MM.1S (cell line): ENCODE measurements at regions not wholly inside any gene's neighbourhood (a gene's known extent, or its start where the extent isn't known, plus 50 kb on each side); places are given as distances from the start of the nearest gene placed in this dataset.

ENCODE experiments used
- DNase-seq: peaks from one replicate; pipeline ENCODE4 v3.0.0-alpha.2; 2015
- H2AFZ ChIP-seq: fragments of 300-600 bp; sonication (generic); 2 replicates; pipeline ENCODE4 v1.6.0; 2016; ENCODE audit warnings: antibody characterized with exemption, low read length
- H3F3A ChIP-seq: fragments of 300-600 bp; sonication (generic); 2 replicates; pipeline ENCODE4 v1.6.1; 2016; ENCODE audit warnings: mild to moderate bottlenecking, antibody characterized with exemption, low read length, moderate library complexity, mixed read lengths; ENCODE audit not compliant: insufficient read depth
- H3K27ac ChIP-seq: fragments of 300-600 bp; sonication (generic); 2 replicates; pipeline ENCODE4 v1.5.1; 2016; ENCODE audit warnings: mild to moderate bottlenecking, low read length
- H3K27me3 ChIP-seq: fragments of 300-600 bp; sonication (generic); replicated peaks from 2 replicates; pipeline ENCODE4 v1.6.0; 2016; ENCODE audit warnings: low read length; ENCODE audit not compliant: insufficient read depth
- H3K36me3 ChIP-seq: fragments of 300-600 bp; sonication (generic); replicated peaks from 2 replicates; pipeline ENCODE4 v1.6.1; 2016; ENCODE audit warnings: mild to moderate bottlenecking, low read length, mixed read lengths; ENCODE audit not compliant: insufficient read depth
- H3K4me1 ChIP-seq: fragments of 300-600 bp; sonication (generic); 2 replicates; pipeline ENCODE4 v1.6.1; 2016; ENCODE audit warnings: low read length, mixed read lengths
- H3K4me2 ChIP-seq: fragments of 300-600 bp; sonication (generic); 2 replicates; pipeline ENCODE4 v1.6.0; 2016; ENCODE audit warnings: low read depth, low read length
- H3K4me3 ChIP-seq: fragments of 300-600 bp; sonication (generic); 2 replicates; pipeline ENCODE4 v1.5.1; 2016; ENCODE audit warnings: low read length, mixed read lengths
- H3K79me2 ChIP-seq: fragments of 300-600 bp; sonication (generic); 2 replicates; pipeline ENCODE4 v1.6.1; 2016; ENCODE audit warnings: mixed run types, low read length, mixed read lengths
- H3K9ac ChIP-seq: fragments of 300-600 bp; sonication (generic); 2 replicates; pipeline ENCODE4 v1.6.1; 2016; ENCODE audit warnings: low read length, mixed read lengths
- H3K9me2 ChIP-seq: fragments of 300-600 bp; sonication (generic); replicated peaks from 2 replicates; pipeline ENCODE4 v1.6.1; 2016; ENCODE audit warnings: mild to moderate bottlenecking, low read length, mixed read lengths; ENCODE audit not compliant: insufficient read depth
- H3K9me3 ChIP-seq: fragments of 300-600 bp; sonication (generic); replicated peaks from 2 replicates; pipeline ENCODE4 v1.6.1; 2016; ENCODE audit warnings: mild to moderate bottlenecking, low read length, mixed read lengths; ENCODE audit not compliant: insufficient read depth
- H4K20me1 ChIP-seq: fragments of 300-600 bp; sonication (generic); 2 replicates; pipeline ENCODE4 v1.6.1; 2016; ENCODE audit warnings: mild to moderate bottlenecking, low read length, moderate library complexity, mixed read lengths; ENCODE audit not compliant: insufficient read depth
- CTCF ChIP-seq: fragments of 300-600 bp; sonication (generic); IDR thresholded peaks from 2 replicates; pipeline ENCODE4 v1.5.1; 2016; ENCODE audit warnings: antibody characterized with exemption, low read length, mixed read lengths
- EZH2 ChIP-seq: fragments of 300-600 bp; sonication (generic); optimal IDR thresholded peaks from 2 replicates; pipeline ENCODE3; 2017; ENCODE audit warnings: low read depth, mild to moderate bottlenecking, antibody characterized with exemption, low read length, mixed read lengths
- EZH2phosphoT487 ChIP-seq: fragments of 300-600 bp; sonication (generic); IDR thresholded peaks from 2 replicates; pipeline ENCODE4 v1.6.1; 2018; ENCODE audit warnings: antibody characterized with exemption, low read length

- Histone ChIP-seq H3F3A (no peaks in the 10 kb centered on the region), H3K4me3 (no peak overlapping the region), H3K9me2 (no peaks in the 10 kb centered on the region), H2AFZ (no peak overlapping the region), H3K79me2 (no peaks in the 10 kb centered on the region), H3K36me3 (no peaks in the 10 kb centered on the region), H3K27ac (no peak overlapping the region), H3K27me3 (no peaks in the 10 kb centered on the region), H3K4me2 (no peak overlapping the region), H3K4me1 (no peaks in the 10 kb centered on the region), H3K9me3 (no peaks in the 10 kb centered on the region), H3K9ac (no peak overlapping the region), H4K20me1 (no peaks in the 10 kb centered on the region)
- DNase-seq: no peak
- no peak for TF ChIP-seq EZH2
- no peak for TF ChIP-seq EZH2phosphoT487
- no peak for TF ChIP-seq CTCF
Observed at GRCh38 chr11:105265845-105266244, 126.3 kb upstream of the CARD18 start.

- Histone ChIP-seq H2AFZ (no peak overlapping the region), H3K4me1 (no peaks in the 10 kb centered on the region), H3K9ac (no peak overlapping the region), H3K27ac (no peak overlapping the region), H3K79me2 (no peaks in the 10 kb centered on the region), H3K4me3 (no peak overlapping the region), H3K36me3 (no peaks in the 10 kb centered on the region), H3K4me2 (no peak overlapping the region), H3K9me2 (no peaks in the 10 kb centered on the region), H3K27me3 (no peaks in the 10 kb centered on the region), H3F3A (no peaks in the 10 kb centered on the region), H3K9me3 (no peaks in the 10 kb centered on the region), H4K20me1 (no peaks in the 10 kb centered on the region)
- TF ChIP-seq EZH2phosphoT487: no peak
- no peak for TF ChIP-seq CTCF
- no peak for TF ChIP-seq EZH2
- DNase-seq: no peak
Observed at GRCh38 chr11:105260976-105261375, 121.4 kb upstream of the CARD18 start.

GRCh38 chr11:105245781-105246315, 106.3 kb upstream of the CARD18 start:
- H2AFZ ChIP-seq: no peak overlapping the region
- peak overlapping the region; percentile 96; the same call in 1 of the 2 replicates for H3K27ac ChIP-seq
- no peaks in the 10 kb centered on the region for H3K79me2 ChIP-seq
- H3K4me1 ChIP-seq: peaks cover 28% of the 10 kb centered on the region
- no peaks in the 10 kb centered on the region for H4K20me1 ChIP-seq
- H3F3A ChIP-seq: peaks cover 13% of the 10 kb centered on the region
- no peak for DNase-seq
- H3K9ac ChIP-seq: no peak overlapping the region
- 0 out of 2 replicates have a peak overlapping the region, but pooled peaks have one; percentile 91 for H3K4me2 ChIP-seq
- no peaks in the 10 kb centered on the region for H3K9me2 ChIP-seq
- H3K36me3 ChIP-seq: no peaks in the 10 kb centered on the region
- TF ChIP-seq CTCF (no peak), EZH2phosphoT487 (no peak), EZH2 (no peak)
- no peak overlapping the region for H3K4me3 ChIP-seq
- no peaks in the 10 kb centered on the region for H3K27me3 ChIP-seq
- H3K9me3 ChIP-seq: no peaks in the 10 kb centered on the region
